ENCODE measurements at regions not wholly inside any gene's neighbourhood (a gene's known extent, or its start where the extent isn't known, plus 50 kb on each side); places are given as distances from the start of the nearest gene placed in this dataset.

- TF ChIP-seq CTCF (conservative IDR thresholded peaks at IDR 0.05), result no peak
- no peak for TF ChIP-seq EZH2 (IDR thresholded peaks at IDR 0.05; ENCODE audit: low read depth)
Measured at GRCh38 chr2:16971722-16972234, 306.1 kb upstream of the CYRIA start.

Data from PC-9 (cell line).